NCI-H446 (cell line): ENCODE measurements at regions not wholly inside any gene's neighbourhood (a gene's known extent, or its start where the extent isn't known, plus 50 kb on each side); places are given as distances from the start of the nearest gene placed in this dataset.
A peak's percentile ranks its signal among the peaks of the same experiment; 100 is the strongest.

Source experiments
- DNase-seq, 2 experiments: peaks; one replicate each; lab custom pipeline; 2025; lab: John Stamatoyannopoulos, UW

GRCh38 chr6:148155293-148155692 lies 187.3 kb upstream of the SASH1 start:
- DNase-seq = no peak

- DNase-seq = no peak
Observed at GRCh38 chr6:148157841-148158240, 184.8 kb upstream of the SASH1 start.

GRCh38 chr6:148164645-148165044 lies 178.0 kb upstream of the SASH1 start:
- DNase-seq = no peak

- peak in 1 of 2 experiments; percentile 53 for DNase-seq
Observed at GRCh38 chr6:148166339-148166968, 176.2 kb upstream of the SASH1 start.

GRCh38 chr6:148169706-148170105 lies 172.9 kb upstream of the SASH1 start:
- DNase-seq = no peak

- DNase-seq = no peak
Observed at GRCh38 chr6:148170286-148170685, 172.4 kb upstream of the SASH1 start.

GRCh38 chr6:148173548-148173947 lies 169.1 kb upstream of the SASH1 start:
- DNase-seq = no peak

GRCh38 chr6:148175550-148176188 lies 167.0 kb upstream of the SASH1 start:
- no peak for DNase-seq

- peak; percentile 5 to 13 for DNase-seq
Observed at GRCh38 chr6:148177589-148178233, 164.9 kb upstream of the SASH1 start.

GRCh38 chr6:148179786-148180185 lies 162.9 kb upstream of the SASH1 start:
- peak in 1 of 2 experiments; percentile 4 for DNase-seq

- no peak for DNase-seq
Observed at GRCh38 chr6:148182378-148182777, 160.3 kb upstream of the SASH1 start.

GRCh38 chr6:148183776-148184175 lies 158.9 kb upstream of the SASH1 start:
- no peak for DNase-seq

GRCh38 chr6:148186916-148187315 lies 155.7 kb upstream of the SASH1 start:
- no peak for DNase-seq

- no peak for DNase-seq
Observed at GRCh38 chr6:148192310-148192709, 150.3 kb upstream of the SASH1 start.

GRCh38 chr6:148193063-148193680 lies 149.5 kb upstream of the SASH1 start:
- no peak for DNase-seq

GRCh38 chr6:148195511-148195910 lies 147.1 kb upstream of the SASH1 start:
- DNase-seq = no peak

- DNase-seq = no peak
Observed at GRCh38 chr6:148199584-148199983, 143.1 kb upstream of the SASH1 start.

GRCh38 chr6:148200293-148200692 lies 142.3 kb upstream of the SASH1 start:
- no peak for DNase-seq

GRCh38 chr6:148200781-148201180 lies 141.9 kb upstream of the SASH1 start:
- no peak for DNase-seq

- DNase-seq = no peak
Observed at GRCh38 chr6:148203281-148203925, 139.2 kb upstream of the SASH1 start.

GRCh38 chr6:148203970-148204369 lies 138.7 kb upstream of the SASH1 start:
- no peak for DNase-seq

GRCh38 chr6:148208298-148208697 lies 134.3 kb upstream of the SASH1 start:
- no peak for DNase-seq
